AG09319 (cell line): ENCODE measurements at regions not wholly inside any gene's neighbourhood (a gene's known extent, or its start where the extent isn't known, plus 50 kb on each side); places are given as distances from the start of the nearest gene placed in this dataset.
"Not testable (repeated sequence)": the region's sequence is repeated elsewhere in the genome, so short reads cannot be mapped to it uniquely, and the experiment has no call there.

Experiments used
- DNase-seq: peaks from one replicate; pipeline ENCODE4 v3.0.0-alpha.2; 2010; ENCODE audit warnings: low read depth; ENCODE audit errors: extremely low read depth
- CTCF ChIP-seq: IDR thresholded peaks from 2 replicates; pipeline ENCODE4 v1.5.1; 2011; ENCODE audit warnings: low read depth, mild to moderate bottlenecking, inconsistent platforms, low read length, moderate library complexity

- TF ChIP-seq CTCF = no peak
- no peak for DNase-seq
Measured at GRCh38 chr13:24931450-24932251, 164.3 kb upstream of the PABPC3 start.

- DNase-seq = not testable (repeated sequence)
Measured at GRCh38 chr13:24933106-24934023, 162.6 kb upstream of the PABPC3 start.

GRCh38 chr13:24934024-24934385 is 161.9 kb upstream of the PABPC3 start:
- DNase-seq = not testable (repeated sequence)

- DNase-seq = no peak
- no peak for TF ChIP-seq CTCF
Measured at GRCh38 chr13:24938966-24939365, 157.0 kb upstream of the PABPC3 start.

- DNase-seq = not testable (repeated sequence)
Measured at GRCh38 chr13:24941023-24941713, 154.8 kb upstream of the PABPC3 start.

GRCh38 chr13:24943136-24943535 is 152.8 kb upstream of the PABPC3 start:
- TF ChIP-seq CTCF = no peak
- DNase-seq = no peak

GRCh38 chr13:24944073-24944472 is 151.9 kb upstream of the PABPC3 start:
- DNase-seq = not testable (repeated sequence)

- not testable (repeated sequence) for DNase-seq
Measured at GRCh38 chr13:24948977-24949376, 147.0 kb upstream of the PABPC3 start.

- DNase-seq = not testable (repeated sequence)
Measured at GRCh38 chr13:24950611-24951010, 145.3 kb upstream of the PABPC3 start.

- DNase-seq = not testable (repeated sequence)
Measured at GRCh38 chr13:24967970-24968369, 128.0 kb upstream of the PABPC3 start.

GRCh38 chr13:24968416-24968815 is 127.5 kb upstream of the PABPC3 start:
- peak; percentile 33 for TF ChIP-seq CTCF
- not testable (repeated sequence) for DNase-seq

GRCh38 chr13:24973102-24973501 is 122.8 kb upstream of the PABPC3 start:
- DNase-seq = not testable (repeated sequence)

- DNase-seq = not testable (repeated sequence)
Measured at GRCh38 chr13:24981181-24981803, 114.6 kb upstream of the PABPC3 start.
